Activated naive CD8-positive, alpha-beta T cell treated with anti-CD3 and anti-CD28 coated beads for 36 hours (primary cell): ENCODE measurements at regions not wholly inside any gene's neighbourhood (a gene's known extent, or its start where the extent isn't known, plus 50 kb on each side); places are given as distances from the start of the nearest gene placed in this dataset.
"Not testable (repeated sequence)": the region's sequence is repeated elsewhere in the genome, so short reads cannot be mapped to it uniquely, and the experiment has no call there.

ENCODE experiments used
- DNase-seq: peaks from one replicate; pipeline ENCODE4 v3.0.0; 2021
- H3K27ac Mint-ChIP-seq: one replicate; pipeline ENCODE4 v1.8.0; 2022; ENCODE audit warnings: mild to moderate bottlenecking, moderate library complexity, mixed read lengths
- H3K27me3 Mint-ChIP-seq: one replicate; pipeline ENCODE4 v1.8.0; 2022; ENCODE audit warnings: mild to moderate bottlenecking, mixed read lengths
- H3K36me3 Mint-ChIP-seq: one replicate; pipeline ENCODE4 v1.8.0; 2021; ENCODE audit warnings: mild to moderate bottlenecking, mixed read lengths
- H3K4me1 Mint-ChIP-seq: one replicate; pipeline ENCODE4 v1.8.0; 2021; ENCODE audit warnings: mixed read lengths
- H3K4me3 Mint-ChIP-seq: one replicate; pipeline ENCODE4 v1.8.0; 2022; ENCODE audit warnings: mild to moderate bottlenecking, moderate library complexity, mixed read lengths
- H3K9me3 Mint-ChIP-seq: one replicate; pipeline ENCODE4 v1.8.0; 2022; ENCODE audit warnings: mixed read lengths

DNA sequence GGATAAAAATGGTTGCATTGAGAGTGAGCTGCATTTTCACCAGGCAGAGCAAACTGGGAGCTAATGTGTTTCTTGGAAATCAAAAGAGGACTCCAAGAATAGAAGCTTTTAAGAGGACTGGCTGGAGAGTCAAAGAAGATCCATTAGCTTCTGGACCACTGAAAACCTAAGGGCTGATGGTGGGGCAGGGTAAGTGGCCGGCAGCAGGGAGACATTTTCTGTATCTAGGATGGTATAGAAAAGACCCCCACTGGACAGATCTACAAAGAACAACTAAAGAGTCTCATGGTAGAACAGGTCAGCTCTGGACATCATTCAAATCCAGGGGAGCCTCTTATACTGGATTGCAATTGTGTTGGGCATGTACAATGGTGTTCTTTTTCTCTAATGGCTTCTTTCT lies 262.3 kb downstream of the PTGER3 start:
- no peak overlapping the region for H3K27ac Mint-ChIP-seq
- H3K9me3 Mint-ChIP-seq: no peaks in the 10 kb centered on the region
- H3K27me3 Mint-ChIP-seq: no peaks in the 10 kb centered on the region
- H3K4me3 Mint-ChIP-seq: no peak overlapping the region
- no peaks in the 10 kb centered on the region for H3K4me1 Mint-ChIP-seq
- H3K36me3 Mint-ChIP-seq: no peaks in the 10 kb centered on the region
- no peak for DNase-seq

DNA sequence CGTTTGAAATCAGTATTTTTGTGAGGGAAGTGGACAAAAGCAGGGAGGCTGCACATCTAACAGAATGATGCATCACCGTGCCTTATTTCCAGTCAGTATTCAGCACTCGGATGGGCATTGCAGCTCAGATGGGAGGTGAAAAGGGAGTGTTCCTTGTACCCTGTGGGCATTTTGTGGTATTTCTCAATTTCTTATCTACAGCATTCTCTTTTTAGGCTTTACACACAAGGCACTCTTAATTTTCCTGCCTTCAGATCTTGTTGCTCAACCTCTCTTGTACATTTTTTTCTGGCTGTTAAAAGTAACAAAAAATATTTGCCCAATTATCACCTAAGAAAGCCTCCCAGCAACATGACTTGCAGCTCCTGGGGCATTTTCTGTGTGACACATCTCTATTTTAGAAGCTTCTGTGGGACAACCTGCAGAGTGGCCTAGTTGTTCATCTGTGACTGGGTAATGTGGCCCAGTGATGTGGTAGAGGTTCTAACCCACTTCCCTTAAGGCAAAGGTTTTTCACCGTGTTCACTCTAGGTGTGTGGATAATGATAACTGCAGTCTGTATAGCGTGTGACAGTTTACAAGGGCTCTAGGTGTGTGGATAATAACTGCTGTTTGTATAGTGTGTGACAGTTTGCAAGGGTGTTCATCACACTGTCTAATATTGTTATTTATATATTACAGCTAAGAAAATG lies 257.2 kb downstream of the PTGER3 start:
- Mint-ChIP-seq H3K4me1 (no peaks in the 10 kb centered on the region), H3K4me3 (no peak overlapping the region), H3K27me3 (peaks cover 3% of the 10 kb centered on the region), H3K9me3 (no peaks in the 10 kb centered on the region), H3K36me3 (no peaks in the 10 kb centered on the region), H3K27ac (no peak overlapping the region)
- no peak for DNase-seq

DNA sequence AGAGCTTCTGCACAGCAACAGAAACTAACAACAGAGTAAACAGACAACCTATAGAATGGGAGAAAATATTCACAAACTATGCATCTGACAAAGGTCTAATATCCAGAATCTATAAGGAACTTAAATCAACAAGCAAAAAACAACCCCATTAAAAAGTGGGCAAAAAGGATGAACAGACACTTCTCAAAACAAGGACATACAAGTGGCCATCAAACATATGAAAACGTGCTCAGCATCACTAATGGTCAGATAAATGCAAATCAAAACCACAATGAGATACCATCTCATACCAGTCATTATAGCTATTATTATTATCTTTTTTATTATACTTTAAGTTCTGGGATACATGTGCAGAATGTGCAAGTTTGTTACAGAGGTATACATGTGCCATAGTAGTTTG lies 252.6 kb downstream of the PTGER3 start:
- not testable (repeated sequence) for H3K27ac Mint-ChIP-seq, DNase-seq, H3K36me3 Mint-ChIP-seq, H3K4me3 Mint-ChIP-seq, H3K9me3 Mint-ChIP-seq, H3K27me3 Mint-ChIP-seq, H3K4me1 Mint-ChIP-seq

DNA sequence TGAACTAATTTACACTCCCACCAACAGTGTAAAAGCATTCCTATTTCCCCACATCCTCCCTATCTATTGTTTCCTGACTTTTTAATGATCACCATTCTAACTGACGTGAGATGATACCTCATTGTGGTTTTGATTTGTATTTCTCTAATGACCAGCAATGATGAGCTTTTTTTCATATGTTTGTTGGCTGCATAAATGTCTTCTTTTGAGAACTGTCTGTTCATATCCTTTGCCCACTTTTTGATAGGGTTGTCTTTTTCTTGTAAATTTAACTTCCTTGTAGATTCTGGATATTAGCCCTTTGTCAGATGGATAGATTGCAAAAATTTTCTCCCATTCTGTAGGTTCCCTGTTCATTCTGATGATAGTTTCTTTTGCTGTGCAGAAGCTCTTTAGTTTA lies 251.3 kb downstream of the PTGER3 start:
- not testable (repeated sequence) for H3K27me3 Mint-ChIP-seq, H3K4me3 Mint-ChIP-seq, DNase-seq, H3K27ac Mint-ChIP-seq, H3K4me1 Mint-ChIP-seq, H3K9me3 Mint-ChIP-seq, H3K36me3 Mint-ChIP-seq

DNA sequence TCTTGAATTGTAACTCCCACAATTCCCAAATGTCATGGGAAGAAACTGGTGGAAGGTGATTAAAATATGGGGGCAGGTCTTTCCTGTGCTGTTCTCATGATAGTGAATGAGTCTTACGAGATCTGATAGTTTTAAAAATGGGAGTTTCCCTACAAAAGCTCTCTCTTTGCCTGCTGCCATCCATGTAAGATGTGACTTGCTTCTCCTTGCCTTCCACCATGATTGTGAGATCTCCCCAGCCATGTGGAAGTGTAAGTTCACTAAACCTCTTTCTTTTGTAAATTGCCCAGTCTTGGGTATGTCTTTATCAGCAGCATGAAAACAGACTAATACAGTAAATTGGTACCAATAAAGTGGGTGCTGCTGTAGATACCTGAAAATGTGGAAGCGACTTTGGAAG lies 245.0 kb downstream of the PTGER3 start:
- not testable (repeated sequence) for H3K27ac Mint-ChIP-seq, H3K27me3 Mint-ChIP-seq, H3K4me3 Mint-ChIP-seq, DNase-seq, H3K36me3 Mint-ChIP-seq, H3K4me1 Mint-ChIP-seq
- H3K9me3 Mint-ChIP-seq: peaks cover 12% of the 10 kb centered on the region

DNA sequence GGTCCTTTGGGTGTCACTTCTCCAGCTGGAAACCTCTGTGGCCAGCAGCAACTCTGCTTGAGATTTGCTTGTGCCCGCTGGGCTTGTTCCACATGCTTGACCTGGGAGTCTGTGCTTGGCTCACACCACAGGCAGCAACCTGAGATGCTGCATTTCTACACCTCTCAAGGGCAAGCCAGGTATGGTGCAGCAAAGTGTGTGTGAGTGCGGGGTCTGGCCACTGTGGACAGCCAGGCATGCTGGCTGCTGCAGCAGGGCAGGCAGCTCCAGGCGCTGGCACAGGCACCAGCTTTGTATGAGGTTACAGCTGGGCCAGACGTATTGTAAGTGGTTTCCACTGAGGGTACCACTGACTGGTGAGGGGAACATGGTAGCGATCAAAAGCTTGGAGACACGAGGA lies 242.0 kb downstream of the PTGER3 start:
- H3K27ac Mint-ChIP-seq: no peak overlapping the region
- no peaks in the 10 kb centered on the region for H3K4me1 Mint-ChIP-seq
- DNase-seq: no peak
- H3K27me3 Mint-ChIP-seq: no peaks in the 10 kb centered on the region
- no peak overlapping the region for H3K4me3 Mint-ChIP-seq
- peaks cover 2% of the 10 kb centered on the region for H3K36me3 Mint-ChIP-seq
- peaks cover 9% of the 10 kb centered on the region for H3K9me3 Mint-ChIP-seq

DNA sequence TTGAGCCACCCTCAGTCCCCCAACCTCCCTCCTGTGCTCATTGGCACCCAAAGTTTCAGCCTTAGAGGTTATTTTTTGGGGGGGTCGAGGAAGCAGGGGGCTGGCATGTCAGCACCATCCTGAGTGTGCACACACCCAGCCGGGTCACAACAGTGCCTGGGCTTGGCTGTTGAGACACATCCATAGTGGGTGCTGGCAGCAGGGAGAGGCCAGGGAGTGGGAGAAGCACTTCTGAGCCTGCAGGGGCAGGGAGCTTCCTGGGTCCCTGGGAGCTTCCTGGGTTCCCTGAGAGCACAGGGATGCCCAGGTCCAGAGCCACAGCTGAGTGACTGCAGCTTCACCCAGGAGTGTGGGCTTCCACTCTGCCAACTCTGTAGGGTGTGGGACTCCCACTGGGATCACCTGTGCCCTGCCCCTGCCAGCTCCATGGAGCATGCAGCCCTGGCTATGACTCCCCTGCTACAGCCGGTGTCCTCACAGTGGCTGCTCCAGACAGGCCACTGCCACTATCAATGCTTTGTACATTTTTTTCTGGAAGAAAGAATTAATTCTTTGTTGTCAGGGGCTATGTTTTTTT lies 240.4 kb downstream of the PTGER3 start:
- no peak overlapping the region for H3K4me3 Mint-ChIP-seq
- no peaks in the 10 kb centered on the region for H3K27me3 Mint-ChIP-seq
- H3K36me3 Mint-ChIP-seq: peaks cover 2% of the 10 kb centered on the region
- H3K4me1 Mint-ChIP-seq: no peaks in the 10 kb centered on the region
- H3K9me3 Mint-ChIP-seq: peaks cover 9% of the 10 kb centered on the region
- no peak overlapping the region for H3K27ac Mint-ChIP-seq
- no peak for DNase-seq

DNA sequence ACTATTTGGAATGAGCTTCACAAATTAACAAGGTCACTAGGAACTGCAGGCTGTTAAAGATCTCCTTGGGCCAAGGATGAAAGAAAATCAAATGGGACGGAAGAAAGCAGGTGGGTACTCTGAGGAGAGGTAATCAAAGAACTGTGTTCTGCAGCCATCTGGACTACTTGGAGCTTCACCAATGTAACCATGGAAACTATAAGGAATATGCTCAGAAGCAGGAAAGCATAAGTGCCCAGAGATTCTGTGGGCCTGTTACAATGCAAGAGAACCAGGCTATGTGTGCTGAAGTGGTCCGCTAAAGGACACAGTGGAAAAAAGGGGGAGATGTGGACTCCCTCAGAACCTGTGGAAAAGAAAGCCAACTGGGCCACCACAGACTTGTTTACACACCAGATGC lies 238.5 kb downstream of the PTGER3 start:
- H3K27ac Mint-ChIP-seq: no peak overlapping the region
- H3K27me3 Mint-ChIP-seq: no peaks in the 10 kb centered on the region
- no peak for DNase-seq
- H3K4me3 Mint-ChIP-seq: no peak overlapping the region
- H3K9me3 Mint-ChIP-seq: peaks cover 3% of the 10 kb centered on the region
- H3K4me1 Mint-ChIP-seq: no peaks in the 10 kb centered on the region
- no peaks in the 10 kb centered on the region for H3K36me3 Mint-ChIP-seq

DNA sequence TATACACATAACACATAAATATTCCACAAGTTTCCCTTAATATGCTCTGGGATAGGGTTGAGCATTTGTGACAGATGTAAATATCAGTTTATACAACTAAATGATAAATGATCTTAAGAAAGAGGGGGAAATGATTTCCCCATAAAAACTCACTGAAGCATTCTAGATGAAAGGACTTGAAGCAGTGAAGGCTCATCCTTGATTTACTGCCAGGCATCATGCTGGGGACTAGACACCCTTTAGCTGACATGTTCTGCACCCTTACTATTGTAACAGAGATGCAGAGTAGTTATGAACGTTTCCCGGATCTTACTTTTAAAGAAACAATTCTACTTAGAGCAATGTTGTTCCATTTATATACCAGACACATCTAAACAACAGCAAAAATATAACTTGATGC lies 235.8 kb downstream of the PTGER3 start:
- Mint-ChIP-seq H3K4me1 (no peaks in the 10 kb centered on the region), H3K9me3 (peaks cover under 1% of the 10 kb centered on the region), H3K27ac (no peak overlapping the region), H3K4me3 (no peak overlapping the region), H3K36me3 (no peaks in the 10 kb centered on the region), H3K27me3 (no peaks in the 10 kb centered on the region)
- DNase-seq: no peak

DNA sequence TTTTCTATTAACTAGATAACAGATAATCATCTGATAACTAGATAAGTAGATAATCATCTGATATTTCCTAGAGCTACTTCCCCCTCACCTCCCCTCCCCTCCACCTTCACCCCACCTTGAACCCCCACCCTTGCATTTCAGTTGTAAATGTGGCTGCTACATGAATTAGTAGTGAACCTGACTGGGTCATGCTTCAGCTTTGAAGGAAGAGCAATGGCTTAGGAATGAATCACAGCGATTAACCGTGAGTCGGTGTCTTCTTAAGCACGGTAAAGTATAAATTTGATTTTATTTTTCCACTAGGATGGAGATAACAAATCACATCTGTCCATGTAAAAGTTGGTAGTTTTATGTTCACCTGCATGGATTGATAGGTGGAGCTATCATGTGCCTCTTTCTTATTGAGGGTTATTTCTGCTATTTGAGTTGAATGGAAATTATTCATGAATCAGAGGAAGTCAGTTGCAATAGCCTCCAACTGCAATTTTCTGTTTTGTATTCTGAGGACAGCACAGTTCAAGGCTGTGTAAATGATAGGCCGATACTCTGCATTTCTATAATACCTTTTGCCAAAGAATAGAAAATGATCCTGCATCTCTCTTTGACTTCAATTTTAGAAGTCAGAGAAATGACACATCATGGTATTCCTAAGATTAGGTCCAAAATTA lies 235.0 kb downstream of the PTGER3 start:
- H3K27me3 Mint-ChIP-seq: no peaks in the 10 kb centered on the region
- no peaks in the 10 kb centered on the region for H3K4me1 Mint-ChIP-seq
- H3K9me3 Mint-ChIP-seq: peaks cover 1% of the 10 kb centered on the region
- no peaks in the 10 kb centered on the region for H3K36me3 Mint-ChIP-seq
- H3K4me3 Mint-ChIP-seq: no peak overlapping the region
- no peak overlapping the region for H3K27ac Mint-ChIP-seq
- no peak for DNase-seq

DNA sequence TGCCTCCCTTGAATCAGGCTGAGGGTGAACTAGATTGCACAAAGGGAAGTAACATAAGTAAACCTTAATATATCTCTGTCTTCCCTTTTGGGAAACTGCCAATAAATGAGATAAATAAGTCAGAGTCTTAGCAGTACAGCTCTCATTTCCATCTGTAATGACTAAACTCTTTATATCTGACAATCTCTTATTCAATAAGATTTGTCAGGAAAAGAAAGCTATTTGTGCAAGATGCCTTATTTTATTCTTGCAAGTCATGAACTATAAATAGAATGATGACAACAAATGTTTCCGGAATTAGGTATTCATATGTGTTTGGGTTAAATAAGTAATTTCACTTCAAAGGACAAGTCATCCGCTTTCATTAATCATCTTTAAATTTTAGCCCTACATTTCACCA lies 229.2 kb downstream of the PTGER3 start:
- DNase-seq: no peak
- no peak overlapping the region for H3K4me3 Mint-ChIP-seq
- no peaks in the 10 kb centered on the region for H3K4me1 Mint-ChIP-seq
- no peaks in the 10 kb centered on the region for H3K36me3 Mint-ChIP-seq
- H3K27me3 Mint-ChIP-seq: no peaks in the 10 kb centered on the region
- H3K27ac Mint-ChIP-seq: no peak overlapping the region
- H3K9me3 Mint-ChIP-seq: peaks cover 1% of the 10 kb centered on the region

DNA sequence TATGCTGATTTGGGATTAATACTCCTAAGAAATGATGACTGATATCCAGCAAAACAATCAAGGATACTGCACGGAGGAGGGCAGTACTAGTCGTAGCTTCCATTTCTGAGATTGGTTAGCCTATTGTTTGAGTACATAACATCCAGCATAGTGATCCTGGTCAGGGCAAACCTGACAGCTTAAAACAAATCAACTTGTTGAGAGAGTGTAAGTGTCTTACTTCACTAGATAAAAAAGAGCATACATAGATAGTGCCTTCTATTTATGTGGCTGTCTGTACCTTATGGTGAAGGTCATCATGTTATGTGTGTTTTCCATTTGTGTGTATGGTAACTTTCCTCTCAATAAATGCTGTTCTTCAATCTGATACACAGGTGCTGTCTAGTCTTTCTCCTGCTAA lies 228.4 kb downstream of the PTGER3 start:
- Mint-ChIP-seq H3K36me3 (no peaks in the 10 kb centered on the region), H3K27ac (no peak overlapping the region), H3K9me3 (peaks cover 1% of the 10 kb centered on the region), H3K4me1 (no peaks in the 10 kb centered on the region), H3K4me3 (no peak overlapping the region), H3K27me3 (no peaks in the 10 kb centered on the region)
- no peak for DNase-seq

DNA sequence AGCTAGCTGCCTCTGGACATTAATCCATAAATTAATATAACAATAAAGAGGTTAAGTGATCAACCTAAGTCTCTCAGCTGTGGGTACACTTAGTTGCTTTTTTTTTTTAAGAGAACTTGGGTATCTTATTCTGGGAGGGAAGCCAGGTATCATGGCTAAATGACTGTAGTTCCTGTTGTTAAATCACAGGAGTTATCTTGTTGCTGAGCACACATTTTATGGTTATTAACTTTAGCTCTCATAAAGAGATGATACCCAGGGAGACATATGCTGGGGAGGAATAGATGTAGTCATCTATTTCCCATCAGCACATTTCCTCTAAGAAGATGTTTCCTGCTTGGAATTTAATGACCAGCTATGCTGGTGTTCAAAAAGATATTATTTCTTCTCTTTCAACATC lies 227.8 kb downstream of the PTGER3 start:
- H3K4me1 Mint-ChIP-seq: no peaks in the 10 kb centered on the region

DNA sequence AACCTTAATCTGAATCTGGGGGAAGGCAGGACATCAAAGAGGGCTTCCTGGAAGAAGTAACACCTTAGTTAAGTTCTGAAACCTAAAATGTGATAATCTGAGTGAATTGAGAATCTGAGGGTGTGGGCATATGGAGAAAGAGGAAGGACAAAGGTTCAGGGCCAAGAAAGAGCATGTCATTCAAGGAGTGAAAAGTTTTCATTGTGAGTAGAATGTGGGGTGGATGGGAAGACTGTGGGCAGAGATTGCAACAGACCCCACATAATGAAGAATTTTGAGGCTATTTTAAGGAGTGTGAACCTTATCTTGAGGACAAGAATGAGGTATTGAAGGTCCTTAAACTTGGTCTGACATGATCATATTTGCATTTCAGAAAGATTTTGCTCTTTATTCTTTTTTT lies 227.2 kb downstream of the PTGER3 start:
- DNase-seq: no peak
- Mint-ChIP-seq H3K4me3 (no peak overlapping the region), H3K36me3 (no peaks in the 10 kb centered on the region), H3K4me1 (no peaks in the 10 kb centered on the region), H3K27me3 (no peaks in the 10 kb centered on the region), H3K27ac (no peak overlapping the region), H3K9me3 (peaks cover 1% of the 10 kb centered on the region)

More for the DNA sequence above, 227.8 kb downstream of the PTGER3 start:
- H3K36me3 Mint-ChIP-seq: no peaks in the 10 kb centered on the region
- no peaks in the 10 kb centered on the region for H3K27me3 Mint-ChIP-seq
- H3K27ac Mint-ChIP-seq: no peak overlapping the region
- no peak for DNase-seq
- peaks cover 1% of the 10 kb centered on the region for H3K9me3 Mint-ChIP-seq
- H3K4me3 Mint-ChIP-seq: no peak overlapping the region

DNA sequence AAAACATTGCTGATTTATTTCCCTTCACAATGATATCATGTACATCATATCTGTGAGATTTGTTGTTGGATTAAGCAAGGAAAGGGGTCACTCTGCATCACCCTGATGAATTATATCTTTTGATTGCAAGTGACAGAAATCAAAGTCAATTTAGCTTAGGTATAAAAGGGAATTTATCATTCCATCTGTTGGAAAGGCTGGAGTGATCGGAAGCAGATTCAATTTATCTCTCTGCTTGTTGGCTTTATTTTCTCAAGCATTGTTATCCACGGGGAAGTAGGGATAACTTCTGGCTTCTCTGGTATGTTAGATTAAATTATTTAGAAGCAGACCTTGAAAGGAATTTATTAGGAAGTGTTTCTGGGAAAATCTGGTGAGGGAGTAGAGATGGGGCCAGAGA lies 226.6 kb downstream of the PTGER3 start:
- Mint-ChIP-seq H3K9me3 (peaks cover 1% of the 10 kb centered on the region), H3K27ac (no peak overlapping the region), H3K27me3 (no peaks in the 10 kb centered on the region), H3K4me3 (no peak overlapping the region), H3K4me1 (no peaks in the 10 kb centered on the region), H3K36me3 (no peaks in the 10 kb centered on the region)
- no peak for DNase-seq

DNA sequence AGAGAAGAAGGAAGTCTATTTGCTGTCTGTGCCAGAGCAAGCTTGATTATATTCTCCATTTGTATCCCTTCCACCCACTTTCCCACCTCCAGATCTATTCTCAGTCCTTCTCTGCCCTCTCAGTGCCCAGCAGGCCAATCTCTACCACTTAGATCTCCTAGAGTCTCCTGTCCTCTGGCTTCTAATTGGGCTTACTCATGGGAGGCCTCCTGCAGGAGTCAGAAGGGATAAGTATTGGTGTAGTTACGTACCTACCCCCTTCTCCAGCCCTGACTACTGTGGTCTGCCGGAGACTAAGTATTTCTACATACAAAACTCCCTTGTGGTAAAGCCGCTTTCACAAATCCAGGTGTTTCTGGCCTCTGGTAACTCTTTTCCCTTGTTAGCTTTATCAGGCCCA lies 221.2 kb downstream of the PTGER3 start:
- Mint-ChIP-seq H3K4me1 (no peaks in the 10 kb centered on the region), H3K27me3 (no peaks in the 10 kb centered on the region), H3K36me3 (no peaks in the 10 kb centered on the region), H3K4me3 (no peak overlapping the region), H3K9me3 (peaks cover 2% of the 10 kb centered on the region), H3K27ac (no peak overlapping the region)
- no peak for DNase-seq
